ENCODE measurements at regions not wholly inside any gene's neighbourhood (a gene's known extent, or its start where the extent isn't known, plus 50 kb on each side); places are given as distances from the start of the nearest gene placed in this dataset.

DNA sequence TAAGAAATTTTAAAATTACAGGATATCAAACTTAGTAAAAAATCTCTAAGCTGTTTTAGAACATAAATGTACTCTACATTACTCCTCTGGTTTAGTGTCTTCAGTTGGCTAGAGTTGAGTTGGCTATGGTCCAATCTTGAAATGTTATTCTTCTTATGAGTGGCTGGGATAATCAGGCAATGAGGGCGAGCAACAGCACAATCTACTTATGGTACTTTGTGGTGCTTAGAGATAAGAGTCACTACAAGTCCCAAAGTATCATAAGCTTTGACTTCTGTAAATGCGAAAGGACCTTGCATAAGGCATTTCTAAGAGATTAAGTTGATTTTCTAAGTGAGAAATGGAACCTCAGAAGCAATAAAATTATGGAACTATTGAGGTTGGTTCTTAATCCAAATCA is 361.7 kb downstream of the GPD2 start:
- Histone ChIP-seq H3K4me3 (no peak overlapping the region), H3K36me3 (no peaks in the 10 kb centered on the region), H3K4me1 (no peaks in the 10 kb centered on the region), H3K27me3 (no peaks in the 10 kb centered on the region), H3K27ac (no peak overlapping the region), H3K9me3 (no peaks in the 10 kb centered on the region)
- 82 to 83% methylated on average over 2 of the region's 2 CpGs for WGBS, 2 donors
- no peak for DNase-seq
- intact Hi-C loops (cut with DNase I): no loop called here
- TF ChIP-seq POLR2A (IDR thresholded peaks at IDR 0.05): no peak
- TF ChIP-seq EP300 (IDR thresholded peaks at IDR 0.05): no peak

DNA sequence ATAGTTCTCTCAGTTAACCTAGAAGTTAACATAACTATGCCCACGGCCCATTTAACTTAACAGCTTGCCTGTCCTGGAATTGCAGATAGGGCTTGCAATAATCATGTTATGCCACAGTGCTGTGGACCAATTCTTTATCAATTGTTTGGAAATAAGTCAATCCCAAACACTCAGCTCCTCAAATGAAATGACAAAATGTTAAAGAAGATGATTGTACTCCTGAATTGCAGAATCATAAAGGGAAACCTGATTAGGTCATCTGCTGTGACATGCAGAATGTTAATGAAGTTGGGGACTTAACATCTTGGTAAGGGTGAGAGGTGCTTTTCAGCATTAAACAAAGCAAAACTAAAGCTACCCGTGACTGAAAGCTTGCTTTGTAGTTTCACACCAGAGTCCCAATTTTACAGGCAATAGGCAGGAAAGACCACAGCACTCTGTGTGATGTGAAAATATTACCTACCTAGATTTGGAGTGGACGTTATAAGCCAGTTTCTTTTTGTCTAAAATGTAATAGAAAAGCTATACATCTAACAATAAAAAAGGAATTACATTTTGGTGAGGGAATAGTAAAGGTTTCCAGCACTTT is 364.0 kb downstream of the GPD2 start:
- no peak for DNase-seq
- Histone ChIP-seq H3K4me1 (no peaks in the 10 kb centered on the region), H3K36me3 (no peaks in the 10 kb centered on the region), H3K9me3 (no peaks in the 10 kb centered on the region), H3K27me3 (no peaks in the 10 kb centered on the region), H3K4me3 (no peak overlapping the region), H3K27ac (no peak overlapping the region)
- intact Hi-C loops (cut with DNase I): no loop called here
- WGBS, 2 donors: 56 to 70% methylated on average over 3 of the region's 3 CpGs
- no peak for TF ChIP-seq EP300 (IDR thresholded peaks at IDR 0.05)
- TF ChIP-seq CTCF (IDR thresholded peaks at IDR 0.05): no peak
- TF ChIP-seq POLR2A (IDR thresholded peaks at IDR 0.05): no peak
- TF ChIP-seq POLR2AphosphoS5 (IDR thresholded peaks at IDR 0.05): no peak

DNA sequence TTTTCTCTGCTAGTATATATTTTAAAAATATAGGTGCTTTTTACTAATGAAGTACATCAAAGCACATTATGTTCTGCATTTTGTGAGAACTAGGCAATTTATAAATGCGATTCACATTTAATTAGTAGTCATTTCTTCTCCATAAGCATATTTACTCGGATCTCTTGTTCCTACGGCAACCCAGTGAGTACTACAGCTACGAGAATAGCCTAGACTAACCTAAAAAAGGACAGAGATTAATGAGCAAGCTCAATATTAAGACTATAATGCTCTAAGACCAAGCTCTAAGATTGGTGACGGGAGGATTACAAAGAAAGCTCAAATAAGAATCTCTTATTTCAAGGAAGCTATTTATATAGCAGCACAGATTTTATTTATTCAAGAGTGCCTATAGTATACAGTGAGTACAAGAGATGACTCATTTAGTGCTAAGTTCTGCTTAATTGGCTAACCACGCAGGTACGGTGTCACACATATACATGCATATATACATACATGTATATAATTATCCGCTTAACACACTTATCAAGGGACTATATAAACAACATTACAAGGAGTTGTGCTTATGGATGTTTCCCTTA is 364.7 kb downstream of the GPD2 start:
- TF ChIP-seq EP300 (IDR thresholded peaks at IDR 0.05) (no peak), POLR2A (IDR thresholded peaks at IDR 0.05) (no peak), POLR2AphosphoS5 (IDR thresholded peaks at IDR 0.05) (no peak), CTCF (IDR thresholded peaks at IDR 0.05) (no peak)
- no peaks in the 10 kb centered on the region for H3K9me3 ChIP-seq
- H3K36me3 ChIP-seq: no peaks in the 10 kb centered on the region
- no peak for DNase-seq
- no peak overlapping the region for H3K27ac ChIP-seq
- WGBS, 2 donors: 80 to 81% methylated on average over 8 of the region's 8 CpGs
- no peak overlapping the region for H3K4me3 ChIP-seq
- no peaks in the 10 kb centered on the region for H3K27me3 ChIP-seq
- intact Hi-C loops (cut with DNase I): no loop called here
- no peaks in the 10 kb centered on the region for H3K4me1 ChIP-seq

- WGBS, 2 donors: 36 to 45% methylated on average over 10 of the region's 10 CpGs
- DNase-seq: no peak
- intact Hi-C loops (cut with DNase I): no loop called here
These were observed 367.1 kb downstream of the GPD2 start for GRCh38 chr2:156803243-156803642.

GRCh38 chr2:156803967-156804366 is 367.8 kb downstream of the GPD2 start:
- no peaks in the 10 kb centered on the region for H3K4me1 ChIP-seq
- H3K27me3 ChIP-seq: no peaks in the 10 kb centered on the region
- intact Hi-C loops (cut with DNase I): no loop called here
- H3K36me3 ChIP-seq: no peaks in the 10 kb centered on the region
- WGBS, 2 donors: 81% methylated on average over 5 of the region's 5 CpGs
- no peak for DNase-seq
- no peak overlapping the region for H3K27ac ChIP-seq
- no peak for TF ChIP-seq CTCF (IDR thresholded peaks at IDR 0.05)
- TF ChIP-seq EP300 (IDR thresholded peaks at IDR 0.05): no peak
- TF ChIP-seq POLR2AphosphoS5 (IDR thresholded peaks at IDR 0.05): no peak
- TF ChIP-seq POLR2A (IDR thresholded peaks at IDR 0.05): no peak
- H3K4me3 ChIP-seq: no peak overlapping the region
- no peaks in the 10 kb centered on the region for H3K9me3 ChIP-seq

More at GRCh38 chr2:156803243-156803642, 367.1 kb downstream of the GPD2 start:
- Histone ChIP-seq H3K27ac (no peak overlapping the region), H3K27me3 (no peaks in the 10 kb centered on the region), H3K4me1 (no peaks in the 10 kb centered on the region), H3K9me3 (no peaks in the 10 kb centered on the region), H3K36me3 (no peaks in the 10 kb centered on the region), H3K4me3 (no peak overlapping the region)
- TF ChIP-seq CTCF (IDR thresholded peaks at IDR 0.05) (no peak), POLR2A (IDR thresholded peaks at IDR 0.05) (no peak), EP300 (IDR thresholded peaks at IDR 0.05) (no peak), POLR2AphosphoS5 (IDR thresholded peaks at IDR 0.05) (no peak)

Data from sigmoid colon (tissue), 6 donors.